Heart left ventricle (tissue), 13 donors: ENCODE measurements at regions not wholly inside any gene's neighbourhood (a gene's known extent, or its start where the extent isn't known, plus 50 kb on each side); places are given as distances from the start of the nearest gene placed in this dataset.

Experiments
- CTCF ChIP-seq, 12 donors: fragments of 200-600 bp; sonication (generic) in 4 of 12; IDR thresholded peaks; one replicate each; pipeline versions ENCODE4 v1.5.0 to v1.8.0; 2018 to 2022; ENCODE audit warnings: antibody characterized with exemption in 12 of 12, mild to moderate bottlenecking in 5 of 12
- POLR2A ChIP-seq, 2 donors: fragments of 450-650 bp; IDR thresholded peaks; one replicate each; pipeline ENCODE4 v1.6.1; 2017; ENCODE audit warnings: antibody characterized with exemption in 2 of 2, mild to moderate bottlenecking in 2 of 2, moderate library complexity in 2 of 2
- donor health status: ischemic (EF 13 %, LVEDD 7.1; RV severe dilation, severe dysfunction).
- donor health status: DM: no; HTN: yes; CAD: no.
- donor health status: DM: no; HTN: no; CAD: no.
- donor health status: ischemic (EF 25% LVEDD 6.9; RV normal size, moderate dysfunction).
- donor health status: ischemic (EF 25% LVEDD 5.7; RV mildly dilated, moderate dysfunction).
- donor health status: ischemic (EF 35%, LVEDD 5.7; RV mildly dilated, moderate dysfunction).
- donor health status: nonischemic (EF 11% LVEDD 7.7; RV severe dilation, severe dysfunction).
- donor health status: DM: yes; HTN: yes; CAD: no.
- donor health status: PGD.
- donor health status: ischemic (EF 29% LVEDD 5.4; RV normal size, mild dysfunction).
- donor health status: nonischemic (EF 23%, LVEDD 6.1; RV moderate dilation, normal function).

- TF ChIP-seq CTCF (IDR thresholded peaks at IDR 0.05): no peak
- TF ChIP-seq POLR2A (IDR thresholded peaks at IDR 0.05): no peak
Measured at GRCh38 chr19:23810496-23810895, 51.8 kb upstream of the ZNF681 start.
